DND-41 (cell line): ENCODE measurements at regions not wholly inside any gene's neighbourhood (a gene's known extent, or its start where the extent isn't known, plus 50 kb on each side); places are given as distances from the start of the nearest gene placed in this dataset.

Experiments used
- ATAC-seq: fragments of 200-7000 bp; cut with Tn5 transposase; 3 replicates; pipeline ENCODE4 v1.9.1; 2021; ENCODE audit warnings: low read depth; ENCODE audit not compliant: insufficient read depth
- DNase-seq: peaks from one replicate; pipeline ENCODE4 v3.0.0-alpha.2; 2020
- H2AFZ ChIP-seq: 2 replicates; pipeline ENCODE4 v1.6.0; 2012; ENCODE audit warnings: low read depth, low read length
- H3K27ac ChIP-seq: 2 replicates; pipeline ENCODE4 v1.5.1; 2012; ENCODE audit warnings: low read length, inconsistent platforms
- H3K27me3 ChIP-seq: fragments of 200-600 bp; sonication (generic); 2 replicates; pipeline ENCODE4 v1.6.0; 2012; ENCODE audit warnings: low read length, mild to moderate bottlenecking, inconsistent platforms; ENCODE audit not compliant: insufficient read depth, poor library complexity
- H3K36me3 ChIP-seq: 2 replicates; pipeline ENCODE4 v1.5.1; 2012; ENCODE audit warnings: low read length, inconsistent platforms; ENCODE audit not compliant: insufficient read depth
- H3K4me1 ChIP-seq: 2 replicates; pipeline ENCODE4 v1.5.1; 2012; ENCODE audit warnings: mild to moderate bottlenecking, low read length; ENCODE audit not compliant: insufficient read depth
- H3K4me2 ChIP-seq: 2 replicates; pipeline ENCODE4 v1.6.0; 2012; ENCODE audit warnings: mild to moderate bottlenecking, moderate library complexity, low read length, inconsistent platforms; ENCODE audit not compliant: insufficient read depth
- H3K4me3 ChIP-seq, 2 experiments: fragments of 200-600 bp in 1 of 2; shearing (Covaris generic) in 1 of 2; 2 replicates each; pipeline ENCODE4 v1.5.1; 2012 to 2016; ENCODE audit warnings: inconsistent platforms in 2 of 2, low read length in 2 of 2, mild to moderate bottlenecking in 2 of 2, low read depth in 1 of 2, moderate library complexity in 1 of 2
- H3K79me2 ChIP-seq: 2 replicates; pipeline ENCODE4 v1.6.0; 2012; ENCODE audit warnings: low read length, inconsistent platforms; ENCODE audit not compliant: insufficient read depth
- H3K9ac ChIP-seq: 2 replicates; pipeline ENCODE4 v1.6.0; 2012; ENCODE audit warnings: low read depth, mild to moderate bottlenecking, inconsistent platforms, low read length, moderate library complexity
- H3K9me3 ChIP-seq: 2 replicates; pipeline ENCODE4 v1.5.1; 2012; ENCODE audit warnings: low read length, moderate library complexity, mild to moderate bottlenecking, inconsistent platforms; ENCODE audit not compliant: insufficient read depth, severe bottlenecking
- H4K20me1 ChIP-seq: 2 replicates; pipeline ENCODE4 v1.6.0; 2012; ENCODE audit warnings: low read length; ENCODE audit not compliant: insufficient read depth
- EZH2 ChIP-seq: IDR thresholded peaks from 3 replicates; pipeline ENCODE4 v1.6.1; 2012; ENCODE audit warnings: borderline replicate concordance, low read depth, mild to moderate bottlenecking, moderate library complexity, low read length, inconsistent platforms; ENCODE audit not compliant: severe bottlenecking
- TF ChIP-seq, protein P1 (sequence below): IDR thresholded peaks from 2 replicates; pipeline ENCODE4 v1.5.1; 2012; ENCODE audit warnings: borderline replicate concordance, low read length, moderate library complexity, mild to moderate bottlenecking; ENCODE audit not compliant: poor library complexity, severe bottlenecking; ENCODE audit errors: extremely low read depth

DNA sequence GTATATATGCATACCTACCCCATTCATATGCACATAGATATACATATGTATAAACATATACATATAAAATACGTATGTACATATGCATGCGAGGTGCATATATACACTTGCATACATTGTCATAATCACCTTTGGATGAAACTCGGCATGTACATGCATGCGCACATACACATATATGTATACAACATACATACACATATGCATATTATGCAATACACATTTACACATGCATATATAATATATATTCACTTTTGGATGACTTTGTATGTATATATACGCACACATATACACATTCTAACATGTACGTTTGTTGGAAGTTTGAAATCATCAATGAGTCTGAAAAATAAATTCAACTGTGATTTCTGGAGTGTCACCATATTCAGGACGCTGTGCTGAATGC lies 401.6 kb upstream of the TBX3 start:
- H3K27me3 ChIP-seq, result no peaks in the 10 kb centered on the region

DNA sequence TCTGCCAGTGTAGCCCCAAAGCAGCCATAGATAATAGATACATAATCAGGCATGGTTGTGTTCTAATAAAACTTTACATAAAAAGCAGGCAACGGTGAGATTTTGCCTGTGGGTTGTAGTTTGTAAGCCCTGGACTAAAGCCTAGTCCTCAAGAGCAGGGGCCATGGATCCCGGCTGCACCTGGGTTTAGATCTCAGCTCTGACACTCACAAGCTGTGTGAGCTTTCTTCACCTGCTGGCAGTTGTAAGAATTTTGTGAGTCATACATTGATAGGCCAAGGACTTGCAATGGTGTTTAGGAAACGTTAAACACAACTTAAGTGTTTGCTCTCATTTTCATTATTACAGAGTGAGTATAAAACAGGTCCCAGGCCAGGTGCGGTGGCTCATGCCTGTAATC lies 395.8 kb upstream of the TBX3 start:
- DNase-seq, result no peak
- TF ChIP-seq, protein P1, sequence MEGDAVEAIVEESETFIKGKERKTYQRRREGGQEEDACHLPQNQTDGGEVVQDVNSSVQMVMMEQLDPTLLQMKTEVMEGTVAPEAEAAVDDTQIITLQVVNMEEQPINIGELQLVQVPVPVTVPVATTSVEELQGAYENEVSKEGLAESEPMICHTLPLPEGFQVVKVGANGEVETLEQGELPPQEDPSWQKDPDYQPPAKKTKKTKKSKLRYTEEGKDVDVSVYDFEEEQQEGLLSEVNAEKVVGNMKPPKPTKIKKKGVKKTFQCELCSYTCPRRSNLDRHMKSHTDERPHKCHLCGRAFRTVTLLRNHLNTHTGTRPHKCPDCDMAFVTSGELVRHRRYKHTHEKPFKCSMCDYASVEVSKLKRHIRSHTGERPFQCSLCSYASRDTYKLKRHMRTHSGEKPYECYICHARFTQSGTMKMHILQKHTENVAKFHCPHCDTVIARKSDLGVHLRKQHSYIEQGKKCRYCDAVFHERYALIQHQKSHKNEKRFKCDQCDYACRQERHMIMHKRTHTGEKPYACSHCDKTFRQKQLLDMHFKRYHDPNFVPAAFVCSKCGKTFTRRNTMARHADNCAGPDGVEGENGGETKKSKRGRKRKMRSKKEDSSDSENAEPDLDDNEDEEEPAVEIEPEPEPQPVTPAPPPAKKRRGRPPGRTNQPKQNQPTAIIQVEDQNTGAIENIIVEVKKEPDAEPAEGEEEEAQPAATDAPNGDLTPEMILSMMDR, result no peak
- no peak for TF ChIP-seq EZH2
- H3K4me3 ChIP-seq, result no peak overlapping the region

More for the DNA sequence above, 401.6 kb upstream of the TBX3 start:
- no peak overlapping the region for H3K4me3 ChIP-seq
- H3K9me3 ChIP-seq, result no peaks in the 10 kb centered on the region
- H3K79me2 ChIP-seq, result no peaks in the 10 kb centered on the region
- no peaks in the 10 kb centered on the region for H3K4me1 ChIP-seq
- DNase-seq (no peak), ATAC-seq (no peak)
- no peak overlapping the region for H2AFZ ChIP-seq
- H3K9ac ChIP-seq, result no peak overlapping the region
- H3K36me3 ChIP-seq, result no peaks in the 10 kb centered on the region
- H4K20me1 ChIP-seq, result no peaks in the 10 kb centered on the region
- H3K4me2 ChIP-seq, result no peak overlapping the region
- TF ChIP-seq, protein P1, result no peak
- no peak for TF ChIP-seq EZH2
- no peak overlapping the region for H3K27ac ChIP-seq

DNA sequence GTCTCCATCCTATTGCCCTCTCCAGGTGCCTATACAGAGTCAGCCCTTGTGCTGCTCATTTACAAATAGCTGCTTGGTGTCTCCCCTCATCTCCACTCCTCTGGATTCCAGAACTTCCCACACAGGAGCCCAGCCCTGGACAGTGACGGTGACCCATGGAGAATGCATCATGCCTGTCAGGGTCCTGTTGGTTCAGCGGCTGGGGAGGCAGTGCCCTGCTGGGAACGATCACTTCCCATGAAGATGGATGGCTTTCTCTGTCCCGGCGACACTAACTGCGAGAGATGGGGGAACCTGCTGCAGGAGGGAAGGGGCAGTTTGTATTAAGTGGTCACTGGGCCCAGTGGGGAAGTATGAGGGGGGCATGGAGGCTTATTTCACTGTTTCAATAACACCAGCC lies 395.0 kb upstream of the TBX3 start:
- no peaks in the 10 kb centered on the region for H3K9me3 ChIP-seq
- DNase-seq (no peak), ATAC-seq (no peak)
- TF ChIP-seq, protein P1, result no peak
- no peak for TF ChIP-seq EZH2
- no peaks in the 10 kb centered on the region for H3K36me3 ChIP-seq
- H3K4me3 ChIP-seq, result no peak overlapping the region
- H3K27me3 ChIP-seq, result no peaks in the 10 kb centered on the region
- no peak overlapping the region for H2AFZ ChIP-seq
- no peaks in the 10 kb centered on the region for H3K4me1 ChIP-seq
- H3K27ac ChIP-seq, result no peak overlapping the region
- no peak overlapping the region for H3K4me2 ChIP-seq
- H4K20me1 ChIP-seq, result no peaks in the 10 kb centered on the region
- H3K9ac ChIP-seq, result no peak overlapping the region
- H3K79me2 ChIP-seq, result no peaks in the 10 kb centered on the region

More for the DNA sequence above, 395.8 kb upstream of the TBX3 start:
- H3K4me1 ChIP-seq, result no peaks in the 10 kb centered on the region
- no peak overlapping the region for H3K4me2 ChIP-seq
- H3K36me3 ChIP-seq, result no peaks in the 10 kb centered on the region
- H2AFZ ChIP-seq, result no peak overlapping the region
- H3K27ac ChIP-seq, result no peak overlapping the region
- no peaks in the 10 kb centered on the region for H4K20me1 ChIP-seq
- ATAC-seq, result no peak
- H3K9me3 ChIP-seq, result no peaks in the 10 kb centered on the region
- H3K79me2 ChIP-seq, result no peaks in the 10 kb centered on the region
- H3K27me3 ChIP-seq, result no peaks in the 10 kb centered on the region
- no peak overlapping the region for H3K9ac ChIP-seq

DNA sequence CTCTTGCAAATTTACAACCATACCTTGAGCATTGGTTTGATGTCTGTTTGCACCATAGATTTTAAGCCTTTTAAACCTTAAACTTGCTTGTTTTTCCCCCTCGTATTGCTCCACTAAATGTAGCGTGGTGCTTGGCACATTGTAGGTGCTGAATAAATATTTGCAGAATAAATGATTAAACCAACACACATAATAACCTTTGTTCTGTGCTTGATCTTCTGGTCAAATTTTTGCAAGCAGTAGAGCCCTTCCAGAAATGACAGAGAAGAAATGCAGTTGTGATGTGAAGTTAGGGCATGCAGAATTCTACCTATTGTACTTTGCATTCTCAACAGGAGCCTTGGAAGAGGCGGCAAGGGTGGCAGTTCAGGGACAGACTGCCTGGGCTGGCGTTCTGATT lies 394.4 kb upstream of the TBX3 start:
- H3K4me2 ChIP-seq, result no peak overlapping the region
- DNase-seq (no peak), ATAC-seq (no peak)
- H3K79me2 ChIP-seq, result no peaks in the 10 kb centered on the region
- no peaks in the 10 kb centered on the region for H3K36me3 ChIP-seq
- H3K27ac ChIP-seq, result no peak overlapping the region
- H3K27me3 ChIP-seq, result no peaks in the 10 kb centered on the region
- no peak overlapping the region for H3K9ac ChIP-seq
- no peak for TF ChIP-seq EZH2
- TF ChIP-seq, protein P1, result no peak
- no peaks in the 10 kb centered on the region for H3K4me1 ChIP-seq
- no peak overlapping the region for H3K4me3 ChIP-seq
- H2AFZ ChIP-seq, result no peak overlapping the region
- H3K9me3 ChIP-seq, result no peaks in the 10 kb centered on the region
- no peaks in the 10 kb centered on the region for H4K20me1 ChIP-seq
